K562 (cell line): ENCODE measurements at regions not wholly inside any gene's neighbourhood (a gene's known extent, or its start where the extent isn't known, plus 50 kb on each side); places are given as distances from the start of the nearest gene placed in this dataset.

Source experiments
- ATF7 ChIP-seq: fragments of 450-650 bp; IDR thresholded peaks from 2 replicates; pipeline ENCODE4 v1.7.1; 2014; ENCODE audit warnings: mild to moderate bottlenecking, moderate library complexity
- BCOR ChIP-seq: fragments of 450-650 bp; IDR thresholded peaks from 2 replicates; pipeline ENCODE4 v1.6.1; 2016
- CBX1 ChIP-seq: sonication (generic); IDR thresholded peaks from 2 replicates; pipeline ENCODE4 v1.6.1; 2016; ENCODE audit warnings: antibody characterized with exemption, low read depth, mild to moderate bottlenecking
- CEBPZ ChIP-seq: fragments of 150-350 bp; IDR thresholded peaks from 2 replicates; pipeline ENCODE4 v1.6.1; 2014; ENCODE audit warnings: low read depth, mild to moderate bottlenecking, low read length, borderline replicate concordance
- CLOCK ChIP-seq: fragments of 250-450 bp; sonication (Bioruptor Pico); IDR thresholded peaks from 2 replicates; pipeline ENCODE4 v1.4.0; 2020; ENCODE audit warnings: mild to moderate bottlenecking, moderate library complexity, borderline replicate concordance
- CREB3L1 ChIP-seq: fragments of 450-650 bp; IDR thresholded peaks from 2 replicates; pipeline ENCODE4 v1.6.1; 2014; ENCODE audit warnings: low read depth, mild to moderate bottlenecking, moderate library complexity, borderline replicate concordance
- DEAF1 ChIP-seq: fragments of 450-650 bp; formaldehyde crosslinking; IDR thresholded peaks from 2 replicates; pipeline ENCODE4 v1.4.0; 2020; ENCODE audit warnings: mild to moderate bottlenecking, moderate library complexity
- EP300 ChIP-seq: IDR thresholded peaks from 2 replicates; pipeline ENCODE4 v1.6.1; 2012; ENCODE audit warnings: low read length, improper control_type of control experiment
- FOXA3 ChIP-seq, 2 experiments: fragments of 450-650 bp in 1 of 2; sonication (generic) in 1 of 2; formaldehyde crosslinking; IDR thresholded peaks in 1 of 2; conservative IDR thresholded peaks in 1 of 2; 2 replicates each; pipeline versions ENCODE4 v1.4.0 to v1.8.0; 2020 to 2022; ENCODE audit warnings: mild to moderate bottlenecking in 2 of 2, missing genetic modification reagents in 1 of 2
- KAT7 ChIP-seq: sonication (generic); formaldehyde crosslinking; IDR thresholded peaks from 2 replicates; pipeline ENCODE4 v1.8.0; 2022; ENCODE audit warnings: missing genetic modification reagents, mild to moderate bottlenecking, borderline replicate concordance
- NCOR1 ChIP-seq: fragments of 450-650 bp; IDR thresholded peaks from 2 replicates; pipeline ENCODE4 v1.6.1; 2016; ENCODE audit warnings: mild to moderate bottlenecking, moderate library complexity
- NFE2 ChIP-seq: IDR thresholded peaks from 2 replicates; pipeline ENCODE4 v1.6.1; 2014; ENCODE audit warnings: antibody characterized with exemption, low read depth
- OTX1 ChIP-seq: fragments of 450-650 bp; formaldehyde crosslinking; IDR thresholded peaks from 2 replicates; pipeline ENCODE4 v1.4.0; 2022; ENCODE audit warnings: mild to moderate bottlenecking
- POLR2AphosphoS5 ChIP-seq: IDR thresholded peaks from 2 replicates; pipeline ENCODE4 v1.6.1; 2011; ENCODE audit warnings: mild to moderate bottlenecking, low read depth, low read length, moderate library complexity; ENCODE audit not compliant: control insufficient read depth, insufficient read depth
- SMARCC2 ChIP-seq: fragments of 450-650 bp; IDR thresholded peaks from 2 replicates; pipeline ENCODE4 v1.6.1; 2017; ENCODE audit warnings: antibody characterized with exemption, moderate library complexity, mild to moderate bottlenecking, low read depth
- WHSC1 ChIP-seq: IDR thresholded peaks from one replicate; pipeline ENCODE4 v1.6.1; 2012; ENCODE audit warnings: low read length, control low read depth, inconsistent platforms
- ZNF77 ChIP-seq: fragments of 250-450 bp; sonication (Bioruptor Pico); IDR thresholded peaks from 2 replicates; pipeline ENCODE4 v1.5.0; 2020

GRCh38 chr5:104088876-104089778 lies 526.5 kb upstream of the NUDT12 start (continued):
- TF ChIP-seq CLOCK (CRISPR knock-in tag) (no peak), WHSC1 (no peak), BCOR (peak; percentile 72), POLR2AphosphoS5 (peak; percentile 62), FOXA3 (CRISPR knock-in tag; conservative IDR thresholded peaks at IDR 0.05 in 1 of 2, IDR thresholded peaks at IDR 0.05 in 1 of 2) (no peak), CEBPZ (no peak), ZNF77 (CRISPR knock-in tag) (no peak), EP300 (peak; percentile 78), CBX1 (no peak), SMARCC2 (0 out of 2 replicates have a peak, but pooled peaks have one; percentile 39), DEAF1 (CRISPR knock-in tag) (no peak), ATF7 (0 out of 2 replicates have a peak, but pooled peaks have one; percentile 43), NFE2 (peak; percentile 60), KAT7 (CRISPR knock-in tag) (no peak), NCOR1 (peak; percentile 72), OTX1 (CRISPR knock-in tag) (no peak), CREB3L1 (no peak)
